ENCODE measurements at regions not wholly inside any gene's neighbourhood (a gene's known extent, or its start where the extent isn't known, plus 50 kb on each side); places are given as distances from the start of the nearest gene placed in this dataset.

DNA sequence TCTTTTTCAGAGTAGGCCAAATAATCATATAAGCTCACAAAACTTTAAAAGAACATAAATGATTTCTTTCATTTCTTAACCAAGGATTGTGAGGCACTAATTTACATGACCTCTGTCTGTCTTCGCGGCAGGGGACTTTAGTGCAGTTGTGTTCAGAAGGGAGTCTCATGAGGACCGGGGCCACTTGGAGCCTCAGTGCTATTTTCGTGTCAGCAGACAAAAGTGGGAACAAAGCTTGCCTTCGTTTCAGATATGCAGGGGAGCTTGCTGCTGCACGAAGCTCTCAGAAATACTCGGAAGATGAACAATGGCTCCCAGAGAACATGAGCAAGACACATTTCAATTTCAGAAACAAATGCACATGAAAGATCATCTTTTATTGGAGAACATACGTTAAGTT, 497.0 kb downstream of the CDH26 start (continued):
- TF ChIP-seq, protein P1, sequence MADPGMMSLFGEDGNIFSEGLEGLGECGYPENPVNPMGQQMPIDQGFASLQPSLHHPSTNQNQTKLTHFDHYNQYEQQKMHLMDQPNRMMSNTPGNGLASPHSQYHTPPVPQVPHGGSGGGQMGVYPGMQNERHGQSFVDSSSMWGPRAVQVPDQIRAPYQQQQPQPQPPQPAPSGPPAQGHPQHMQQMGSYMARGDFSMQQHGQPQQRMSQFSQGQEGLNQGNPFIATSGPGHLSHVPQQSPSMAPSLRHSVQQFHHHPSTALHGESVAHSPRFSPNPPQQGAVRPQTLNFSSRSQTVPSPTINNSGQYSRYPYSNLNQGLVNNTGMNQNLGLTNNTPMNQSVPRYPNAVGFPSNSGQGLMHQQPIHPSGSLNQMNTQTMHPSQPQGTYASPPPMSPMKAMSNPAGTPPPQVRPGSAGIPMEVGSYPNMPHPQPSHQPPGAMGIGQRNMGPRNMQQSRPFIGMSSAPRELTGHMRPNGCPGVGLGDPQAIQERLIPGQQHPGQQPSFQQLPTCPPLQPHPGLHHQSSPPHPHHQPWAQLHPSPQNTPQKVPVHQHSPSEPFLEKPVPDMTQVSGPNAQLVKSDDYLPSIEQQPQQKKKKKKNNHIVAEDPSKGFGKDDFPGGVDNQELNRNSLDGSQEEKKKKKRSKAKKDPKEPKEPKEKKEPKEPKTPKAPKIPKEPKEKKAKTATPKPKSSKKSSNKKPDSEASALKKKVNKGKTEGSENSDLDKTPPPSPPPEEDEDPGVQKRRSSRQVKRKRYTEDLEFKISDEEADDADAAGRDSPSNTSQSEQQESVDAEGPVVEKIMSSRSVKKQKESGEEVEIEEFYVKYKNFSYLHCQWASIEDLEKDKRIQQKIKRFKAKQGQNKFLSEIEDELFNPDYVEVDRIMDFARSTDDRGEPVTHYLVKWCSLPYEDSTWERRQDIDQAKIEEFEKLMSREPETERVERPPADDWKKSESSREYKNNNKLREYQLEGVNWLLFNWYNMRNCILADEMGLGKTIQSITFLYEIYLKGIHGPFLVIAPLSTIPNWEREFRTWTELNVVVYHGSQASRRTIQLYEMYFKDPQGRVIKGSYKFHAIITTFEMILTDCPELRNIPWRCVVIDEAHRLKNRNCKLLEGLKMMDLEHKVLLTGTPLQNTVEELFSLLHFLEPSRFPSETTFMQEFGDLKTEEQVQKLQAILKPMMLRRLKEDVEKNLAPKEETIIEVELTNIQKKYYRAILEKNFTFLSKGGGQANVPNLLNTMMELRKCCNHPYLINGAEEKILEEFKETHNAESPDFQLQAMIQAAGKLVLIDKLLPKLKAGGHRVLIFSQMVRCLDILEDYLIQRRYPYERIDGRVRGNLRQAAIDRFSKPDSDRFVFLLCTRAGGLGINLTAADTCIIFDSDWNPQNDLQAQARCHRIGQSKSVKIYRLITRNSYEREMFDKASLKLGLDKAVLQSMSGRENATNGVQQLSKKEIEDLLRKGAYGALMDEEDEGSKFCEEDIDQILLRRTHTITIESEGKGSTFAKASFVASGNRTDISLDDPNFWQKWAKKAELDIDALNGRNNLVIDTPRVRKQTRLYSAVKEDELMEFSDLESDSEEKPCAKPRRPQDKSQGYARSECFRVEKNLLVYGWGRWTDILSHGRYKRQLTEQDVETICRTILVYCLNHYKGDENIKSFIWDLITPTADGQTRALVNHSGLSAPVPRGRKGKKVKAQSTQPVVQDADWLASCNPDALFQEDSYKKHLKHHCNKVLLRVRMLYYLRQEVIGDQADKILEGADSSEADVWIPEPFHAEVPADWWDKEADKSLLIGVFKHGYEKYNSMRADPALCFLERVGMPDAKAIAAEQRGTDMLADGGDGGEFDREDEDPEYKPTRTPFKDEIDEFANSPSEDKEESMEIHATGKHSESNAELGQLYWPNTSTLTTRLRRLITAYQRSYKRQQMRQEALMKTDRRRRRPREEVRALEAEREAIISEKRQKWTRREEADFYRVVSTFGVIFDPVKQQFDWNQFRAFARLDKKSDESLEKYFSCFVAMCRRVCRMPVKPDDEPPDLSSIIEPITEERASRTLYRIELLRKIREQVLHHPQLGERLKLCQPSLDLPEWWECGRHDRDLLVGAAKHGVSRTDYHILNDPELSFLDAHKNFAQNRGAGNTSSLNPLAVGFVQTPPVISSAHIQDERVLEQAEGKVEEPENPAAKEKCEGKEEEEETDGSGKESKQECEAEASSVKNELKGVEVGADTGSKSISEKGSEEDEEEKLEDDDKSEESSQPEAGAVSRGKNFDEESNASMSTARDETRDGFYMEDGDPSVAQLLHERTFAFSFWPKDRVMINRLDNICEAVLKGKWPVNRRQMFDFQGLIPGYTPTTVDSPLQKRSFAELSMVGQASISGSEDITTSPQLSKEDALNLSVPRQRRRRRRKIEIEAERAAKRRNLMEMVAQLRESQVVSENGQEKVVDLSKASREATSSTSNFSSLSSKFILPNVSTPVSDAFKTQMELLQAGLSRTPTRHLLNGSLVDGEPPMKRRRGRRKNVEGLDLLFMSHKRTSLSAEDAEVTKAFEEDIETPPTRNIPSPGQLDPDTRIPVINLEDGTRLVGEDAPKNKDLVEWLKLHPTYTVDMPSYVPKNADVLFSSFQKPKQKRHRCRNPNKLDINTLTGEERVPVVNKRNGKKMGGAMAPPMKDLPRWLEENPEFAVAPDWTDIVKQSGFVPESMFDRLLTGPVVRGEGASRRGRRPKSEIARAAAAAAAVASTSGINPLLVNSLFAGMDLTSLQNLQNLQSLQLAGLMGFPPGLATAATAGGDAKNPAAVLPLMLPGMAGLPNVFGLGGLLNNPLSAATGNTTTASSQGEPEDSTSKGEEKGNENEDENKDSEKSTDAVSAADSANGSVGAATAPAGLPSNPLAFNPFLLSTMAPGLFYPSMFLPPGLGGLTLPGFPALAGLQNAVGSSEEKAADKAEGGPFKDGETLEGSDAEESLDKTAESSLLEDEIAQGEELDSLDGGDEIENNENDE (IDR thresholded peaks at IDR 0.05; ENCODE audit: insufficient replicate concordance, low read length) = no peak
- TF ChIP-seq GABPA (IDR thresholded peaks at IDR 0.05; ENCODE audit: borderline replicate concordance, insufficient read depth, low read length) = no peak
- TF ChIP-seq TBP (IDR thresholded peaks at IDR 0.05; ENCODE audit: low read depth, low read length) = no peak
- TF ChIP-seq MAFK (IDR thresholded peaks at IDR 0.05; ENCODE audit: low read depth, low read length) = no peak
- no peak for TF ChIP-seq ASH2L (IDR thresholded peaks at IDR 0.05; ENCODE audit: low read length)

Measured in H1 (cell line).